AG09309 (cell line): ENCODE measurements at regions not wholly inside any gene's neighbourhood (a gene's known extent, or its start where the extent isn't known, plus 50 kb on each side); places are given as distances from the start of the nearest gene placed in this dataset.

Source experiments
- DNase-seq: peaks from one replicate; pipeline ENCODE4 v3.0.0-alpha.2; 2010; ENCODE audit warnings: low read depth
- H3K4me3 ChIP-seq: 2 replicates; pipeline ENCODE4 v1.5.1; 2011; ENCODE audit warnings: mild to moderate bottlenecking, low read depth, low read length, moderate library complexity; ENCODE audit not compliant: control insufficient read depth
- TF ChIP-seq, protein P1 (sequence below): IDR thresholded peaks from 2 replicates; pipeline ENCODE4 v1.5.1; 2011; ENCODE audit warnings: mild to moderate bottlenecking, low read depth, low read length, inconsistent platforms; ENCODE audit not compliant: insufficient read depth, control insufficient read depth; ENCODE audit errors: missing control alignments

DNA sequence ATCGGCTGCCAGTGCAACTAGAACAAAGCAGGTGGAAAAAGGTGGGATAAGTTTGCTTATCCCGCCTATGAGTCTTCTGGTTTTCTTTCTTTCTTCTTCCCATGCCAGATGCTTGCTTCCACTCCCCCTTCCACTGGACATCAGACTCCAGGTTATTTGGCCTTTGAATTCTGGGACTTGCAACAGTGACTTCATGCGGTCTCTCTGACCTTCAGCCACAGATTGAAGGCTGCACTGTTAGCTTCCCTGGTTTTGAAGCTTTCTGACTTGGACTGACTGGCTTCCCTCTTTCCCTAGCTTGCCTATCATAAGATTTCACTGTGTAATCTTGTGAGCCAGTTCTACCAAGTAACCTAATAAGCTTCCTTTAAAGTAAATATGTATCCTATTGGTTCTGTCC, 878.4 kb upstream of the GJE1 start:
- DNase-seq = no peak
- TF ChIP-seq, protein P1, sequence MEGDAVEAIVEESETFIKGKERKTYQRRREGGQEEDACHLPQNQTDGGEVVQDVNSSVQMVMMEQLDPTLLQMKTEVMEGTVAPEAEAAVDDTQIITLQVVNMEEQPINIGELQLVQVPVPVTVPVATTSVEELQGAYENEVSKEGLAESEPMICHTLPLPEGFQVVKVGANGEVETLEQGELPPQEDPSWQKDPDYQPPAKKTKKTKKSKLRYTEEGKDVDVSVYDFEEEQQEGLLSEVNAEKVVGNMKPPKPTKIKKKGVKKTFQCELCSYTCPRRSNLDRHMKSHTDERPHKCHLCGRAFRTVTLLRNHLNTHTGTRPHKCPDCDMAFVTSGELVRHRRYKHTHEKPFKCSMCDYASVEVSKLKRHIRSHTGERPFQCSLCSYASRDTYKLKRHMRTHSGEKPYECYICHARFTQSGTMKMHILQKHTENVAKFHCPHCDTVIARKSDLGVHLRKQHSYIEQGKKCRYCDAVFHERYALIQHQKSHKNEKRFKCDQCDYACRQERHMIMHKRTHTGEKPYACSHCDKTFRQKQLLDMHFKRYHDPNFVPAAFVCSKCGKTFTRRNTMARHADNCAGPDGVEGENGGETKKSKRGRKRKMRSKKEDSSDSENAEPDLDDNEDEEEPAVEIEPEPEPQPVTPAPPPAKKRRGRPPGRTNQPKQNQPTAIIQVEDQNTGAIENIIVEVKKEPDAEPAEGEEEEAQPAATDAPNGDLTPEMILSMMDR = no peak

DNA sequence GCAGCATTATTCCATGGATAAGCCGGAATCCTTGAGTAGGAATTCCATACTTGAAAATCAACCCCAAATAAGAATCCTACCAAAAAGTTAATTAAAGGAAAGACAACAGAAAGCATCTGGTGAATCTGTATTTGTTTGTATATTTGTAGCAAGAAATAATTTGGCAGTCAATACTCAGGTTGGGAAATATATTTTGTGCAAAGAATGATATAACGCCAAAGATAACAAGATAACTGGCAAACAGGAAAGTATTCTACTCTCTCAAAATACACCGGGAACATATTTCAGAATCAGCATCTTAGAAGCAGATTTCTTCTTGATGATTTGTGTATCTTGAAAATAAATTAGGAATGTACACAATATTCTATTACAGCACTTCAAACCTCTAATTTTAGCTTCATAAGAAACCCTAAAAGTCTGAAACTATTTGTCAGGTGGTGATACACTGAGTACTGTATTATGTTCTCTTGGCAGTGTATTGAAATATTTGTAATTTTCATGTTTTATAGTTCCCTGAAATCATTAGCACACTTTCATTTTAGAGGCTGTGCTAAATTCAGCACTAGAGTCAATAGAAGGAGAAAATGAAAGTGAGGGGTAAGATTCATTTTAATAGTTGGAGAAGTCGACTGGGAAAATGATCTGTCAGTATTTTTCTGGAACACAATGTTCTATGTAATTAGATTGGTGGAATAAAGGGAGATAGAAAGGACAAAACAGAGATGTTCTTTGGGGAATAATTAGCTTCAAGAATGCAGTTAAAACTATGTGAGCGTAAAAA, 879.7 kb upstream of the GJE1 start:
- H3K4me3 ChIP-seq = no peak overlapping the region
- no peak for DNase-seq
- TF ChIP-seq, protein P1 = no peak

More for the DNA sequence above, 878.4 kb upstream of the GJE1 start:
- H3K4me3 ChIP-seq = no peak overlapping the region

DNA sequence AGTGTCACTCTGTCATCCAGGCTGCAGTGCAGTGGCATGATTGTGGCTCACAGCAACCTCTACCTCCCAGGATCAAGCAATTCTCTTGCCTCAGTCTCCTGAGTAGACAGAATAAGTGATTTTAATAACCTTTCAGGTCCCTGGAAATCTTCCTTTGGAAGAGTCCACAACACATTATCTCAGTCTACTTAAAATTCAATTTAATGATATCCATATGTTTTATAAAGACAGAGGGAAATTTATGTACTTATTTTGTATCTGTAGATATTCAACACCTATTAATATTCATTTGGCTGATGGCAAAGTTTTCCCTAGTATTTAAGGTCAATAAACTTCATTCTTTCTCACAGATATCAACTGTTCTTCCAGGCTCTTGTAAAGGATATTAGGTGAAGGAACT, 881.4 kb upstream of the GJE1 start:
- no peak for DNase-seq
- TF ChIP-seq, protein P1 = no peak
- H3K4me3 ChIP-seq = no peak overlapping the region

GRCh38 chr6:141248021-141248799, 884.5 kb upstream of the GJE1 start:
- TF ChIP-seq, protein P1 = no peak
- DNase-seq = no peak
- no peak overlapping the region for H3K4me3 ChIP-seq

GRCh38 chr6:141244366-141244765, 888.4 kb upstream of the GJE1 start:
- no peak for DNase-seq

DNA sequence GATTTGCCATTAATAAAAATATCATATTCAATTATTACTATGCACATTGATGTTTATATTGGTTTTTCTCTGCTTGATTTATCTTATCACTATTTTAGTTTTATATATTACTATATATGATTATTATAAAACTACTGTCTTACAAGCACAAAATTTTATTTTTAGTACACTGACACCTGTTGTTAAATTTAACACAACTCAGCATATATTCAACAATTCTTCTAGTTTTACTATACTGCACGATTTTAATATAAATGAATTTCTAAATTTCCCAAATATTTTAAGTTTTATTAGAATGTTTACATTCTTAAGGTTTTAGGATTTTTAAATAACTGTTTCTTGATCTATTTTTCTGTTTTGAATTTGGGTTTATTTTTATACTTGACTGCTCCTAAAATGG, 889.8 kb upstream of the GJE1 start:
- no peak overlapping the region for H3K4me3 ChIP-seq
- TF ChIP-seq, protein P1 = no peak
- DNase-seq = no peak

More at GRCh38 chr6:141244366-141244765, 888.4 kb upstream of the GJE1 start:
- TF ChIP-seq, protein P1 = no peak
- no peak overlapping the region for H3K4me3 ChIP-seq
